ENCODE measurements at regions not wholly inside any gene's neighbourhood (a gene's known extent, or its start where the extent isn't known, plus 50 kb on each side); places are given as distances from the start of the nearest gene placed in this dataset.
A peak's percentile ranks its signal among the peaks of the same experiment; 100 is the strongest.

- 60% methylated on average over 7 of the region's 7 CpGs for WGBS
- H3K27ac ChIP-seq, result no peak overlapping the region
- intact Hi-C loops (cut with DNase I), result no loop called here
- H3K4me1 ChIP-seq (replicated peaks), result no peaks in the 10 kb centered on the region
- no peak for DNase-seq (ENCODE audit: low spot score)
- H3K27me3 ChIP-seq (replicated peaks; ENCODE audit: insufficient read depth), result no peaks in the 10 kb centered on the region
- no peaks in the 10 kb centered on the region for H3K36me3 ChIP-seq
- H3K4me3 ChIP-seq, result no peak overlapping the region
- no peaks in the 10 kb centered on the region for H3K9me3 ChIP-seq
- no peak for TF ChIP-seq CTCF (IDR thresholded peaks at IDR 0.05)
- TF ChIP-seq POLR2AphosphoS5 (IDR thresholded peaks at IDR 0.05), result no peak
- TF ChIP-seq POLR2A (IDR thresholded peaks at IDR 0.05), result no peak
Measured at GRCh38 chr5:103829585-103829984, 267.0 kb upstream of the NUDT12 start.

- intact Hi-C loops (cut with DNase I), result no loop called here
- Histone ChIP-seq H3K27me3 (replicated peaks; ENCODE audit: insufficient read depth) (no peaks in the 10 kb centered on the region), H3K4me1 (replicated peaks) (no peaks in the 10 kb centered on the region), H3K27ac (no peak overlapping the region), H3K4me3 (no peak overlapping the region), H3K36me3 (no peaks in the 10 kb centered on the region), H3K9me3 (no peaks in the 10 kb centered on the region)
- no peak for DNase-seq (ENCODE audit: low spot score)
- 92% methylated on average over 4 of the region's 4 CpGs for WGBS
- TF ChIP-seq POLR2A (IDR thresholded peaks at IDR 0.05), result no peak
- no peak for TF ChIP-seq POLR2AphosphoS5 (IDR thresholded peaks at IDR 0.05)
- no peak for TF ChIP-seq CTCF (IDR thresholded peaks at IDR 0.05)
Measured at GRCh38 chr5:103827976-103828375, 265.4 kb upstream of the NUDT12 start.

GRCh38 chr5:103821361-103821760 is 258.8 kb upstream of the NUDT12 start:
- Histone ChIP-seq H3K27me3 (replicated peaks; ENCODE audit: insufficient read depth) (no peaks in the 10 kb centered on the region), H3K9me3 (no peaks in the 10 kb centered on the region), H3K27ac (no peak overlapping the region), H3K4me3 (no peak overlapping the region), H3K4me1 (replicated peaks) (no peaks in the 10 kb centered on the region), H3K36me3 (no peaks in the 10 kb centered on the region)
- intact Hi-C loops (cut with DNase I), result no loop called here
- DNase-seq (ENCODE audit: low spot score), result no peak
- TF ChIP-seq POLR2A (IDR thresholded peaks at IDR 0.05) (no peak), POLR2AphosphoS5 (IDR thresholded peaks at IDR 0.05) (no peak), CTCF (IDR thresholded peaks at IDR 0.05) (no peak)
- WGBS, result 94% methylated on average over 5 of the region's 5 CpGs

- Histone ChIP-seq H3K4me1 (replicated peaks) (no peaks in the 10 kb centered on the region), H3K4me3 (no peak overlapping the region), H3K27ac (no peak overlapping the region), H3K9me3 (no peaks in the 10 kb centered on the region), H3K27me3 (replicated peaks; ENCODE audit: insufficient read depth) (no peaks in the 10 kb centered on the region), H3K36me3 (no peaks in the 10 kb centered on the region)
- TF ChIP-seq POLR2AphosphoS5 (IDR thresholded peaks at IDR 0.05) (no peak), POLR2A (IDR thresholded peaks at IDR 0.05) (no peak), CTCF (IDR thresholded peaks at IDR 0.05) (peak in 2 of 4 experiments; percentile 28 to 32)
- 47% methylated on average over 3 of the region's 3 CpGs for WGBS
- intact Hi-C loops (cut with DNase I), result no loop called here
- DNase-seq (ENCODE audit: low spot score), result no peak
Measured at GRCh38 chr5:103808464-103809106, 246.0 kb upstream of the NUDT12 start.

GRCh38 chr5:103804711-103805110 is 242.1 kb upstream of the NUDT12 start:
- no peak for TF ChIP-seq POLR2AphosphoS5 (IDR thresholded peaks at IDR 0.05)
- no peak for TF ChIP-seq POLR2A (IDR thresholded peaks at IDR 0.05)
- no peak for TF ChIP-seq CTCF (IDR thresholded peaks at IDR 0.05)
- Histone ChIP-seq H3K27me3 (replicated peaks; ENCODE audit: insufficient read depth) (no peaks in the 10 kb centered on the region), H3K36me3 (no peaks in the 10 kb centered on the region), H3K9me3 (no peaks in the 10 kb centered on the region), H3K27ac (no peak overlapping the region), H3K4me3 (no peak overlapping the region), H3K4me1 (replicated peaks) (no peaks in the 10 kb centered on the region)
- 69% methylated on average over 2 of the region's 2 CpGs for WGBS
- no peak for DNase-seq (ENCODE audit: low spot score)
- intact Hi-C loops (cut with DNase I), result no loop called here
